ENCODE measurements at regions not wholly inside any gene's neighbourhood (a gene's known extent, or its start where the extent isn't known, plus 50 kb on each side); places are given as distances from the start of the nearest gene placed in this dataset.
"Not testable (repeated sequence)": the region's sequence is repeated elsewhere in the genome, so short reads cannot be mapped to it uniquely, and the experiment has no call there.

DNA sequence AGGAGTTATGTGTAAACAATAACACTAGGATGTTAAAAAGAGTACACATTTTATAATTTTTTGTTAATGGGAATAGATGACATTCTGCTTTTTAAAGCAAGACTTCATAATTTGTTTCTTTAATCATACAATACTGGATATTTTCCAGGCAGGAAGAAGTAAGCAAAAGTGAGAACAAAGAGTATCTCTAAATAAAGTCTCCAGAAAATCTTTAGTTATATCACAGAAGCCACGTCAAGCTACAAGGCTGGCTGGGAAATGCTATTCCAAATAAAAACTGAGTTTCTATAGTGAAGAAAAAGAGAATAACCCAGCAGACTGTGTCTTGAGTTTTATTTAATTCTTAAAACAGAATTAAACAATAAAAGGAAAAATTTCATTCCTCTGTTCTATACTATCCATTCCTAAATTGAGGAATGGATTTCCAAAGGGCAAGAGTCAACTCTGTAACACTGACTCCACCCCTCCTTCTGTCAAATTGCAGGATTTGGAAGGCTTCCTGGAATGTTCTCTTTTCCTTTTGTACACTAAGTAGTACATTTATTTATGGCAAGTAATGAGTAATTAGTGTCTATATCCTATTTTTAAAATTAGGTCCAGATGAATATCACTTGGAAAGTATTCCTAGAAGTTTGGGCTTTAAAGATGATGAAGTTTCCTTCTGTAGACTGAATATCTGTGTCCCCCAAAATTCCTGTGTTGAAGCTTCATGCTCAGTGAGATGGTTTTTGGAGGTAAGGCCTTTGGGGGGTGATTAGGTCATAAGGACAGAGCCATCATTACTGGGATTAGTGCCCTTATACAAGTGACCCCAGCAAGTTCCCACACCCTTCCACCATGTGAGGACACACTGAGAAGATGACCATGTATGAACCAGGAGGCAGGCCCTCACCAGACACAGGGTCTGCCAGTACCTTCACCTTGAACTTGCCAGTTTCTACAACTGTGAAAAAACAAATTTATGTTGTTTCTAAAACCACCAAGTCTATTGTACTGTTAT lies 290.9 kb downstream of the CRPPA start:
- DNase-seq = peak in 1 of 2 experiments; percentile 46

DNA sequence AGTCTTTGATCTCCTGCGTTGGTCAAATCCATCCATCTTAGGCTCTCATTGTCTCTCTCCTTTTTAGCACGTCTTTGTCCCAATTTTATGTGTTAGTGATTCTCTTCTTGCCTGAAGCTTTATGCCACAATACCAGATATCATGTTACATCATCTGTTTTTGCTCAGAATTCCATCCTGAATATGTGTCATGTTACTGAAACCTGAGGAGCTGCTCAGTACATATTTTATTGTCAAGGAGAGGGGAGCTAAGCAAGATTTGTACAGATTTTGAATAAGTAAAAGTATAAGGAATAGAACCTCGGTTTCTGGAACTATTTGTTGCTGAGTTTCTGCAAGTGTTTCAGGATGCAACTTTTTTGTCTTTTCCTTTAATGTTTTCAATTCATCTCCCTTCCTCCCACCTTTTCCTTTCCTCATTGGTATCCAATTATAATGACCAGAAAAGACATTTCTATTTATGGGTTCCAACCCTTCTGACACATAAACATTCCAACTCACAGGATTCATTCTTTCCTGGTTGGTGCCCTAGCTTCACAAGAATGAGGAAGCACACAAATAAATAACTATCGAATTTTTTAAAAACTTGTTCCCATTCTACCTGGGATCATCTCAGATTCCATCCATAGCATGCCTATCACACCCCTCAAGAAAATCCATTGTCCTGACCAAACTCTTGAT lies 291.8 kb downstream of the CRPPA start:
- DNase-seq = peak in 1 of 2 experiments; percentile 15

DNA sequence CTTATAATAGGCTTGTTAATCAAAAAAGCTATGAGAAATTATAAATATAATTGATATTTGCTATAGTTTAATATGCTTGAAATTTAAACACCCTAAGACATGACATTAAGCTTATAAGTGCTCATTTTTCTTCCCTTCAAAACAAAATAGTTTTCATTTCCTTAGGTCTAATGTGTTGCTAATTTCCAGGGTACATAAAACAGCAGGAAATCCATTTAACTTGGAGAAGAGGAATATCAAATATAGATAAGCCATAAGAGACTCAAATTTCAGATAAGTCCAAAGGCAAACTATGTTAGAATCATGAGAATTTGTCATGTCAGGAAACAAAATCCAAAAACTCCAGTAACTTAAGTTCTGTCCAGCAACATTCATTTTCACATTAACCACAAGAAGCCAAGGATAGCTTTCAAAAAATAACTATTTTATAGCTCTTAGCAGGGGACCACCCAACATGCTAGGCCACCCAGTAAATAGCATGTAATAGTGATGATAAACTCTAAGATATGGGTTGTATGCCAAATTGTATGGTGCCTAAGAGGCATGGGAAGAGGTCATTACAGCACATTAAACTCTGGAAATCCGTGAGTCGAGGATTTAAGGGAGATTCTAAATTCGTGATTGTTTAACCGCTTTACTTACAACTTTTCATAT lies 298.1 kb downstream of the CRPPA start:
- DNase-seq = no peak

DNA sequence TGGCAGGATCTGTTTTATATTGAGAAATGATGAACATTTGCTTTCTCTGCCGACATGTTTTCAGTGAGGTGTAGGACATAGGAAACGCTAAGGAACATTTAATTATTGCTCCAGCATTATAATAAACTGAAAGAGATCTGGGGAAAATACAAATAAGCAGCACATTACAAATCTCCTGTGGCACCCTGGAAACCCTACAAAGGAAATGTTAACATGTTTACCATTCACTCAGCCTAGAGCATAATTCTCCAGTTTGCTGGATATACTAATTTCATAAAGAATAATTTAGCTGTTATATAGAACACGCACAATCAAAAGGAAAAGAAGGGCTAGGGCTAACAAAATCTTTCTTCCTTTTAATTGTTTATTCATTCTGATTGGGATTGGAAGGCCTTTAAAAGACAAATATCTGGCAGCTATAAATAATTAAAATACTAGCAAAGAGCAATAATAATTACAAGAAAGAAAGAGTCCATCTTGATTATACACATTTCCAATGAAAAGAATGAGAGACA lies 299.4 kb downstream of the CRPPA start:
- DNase-seq = no peak

DNA sequence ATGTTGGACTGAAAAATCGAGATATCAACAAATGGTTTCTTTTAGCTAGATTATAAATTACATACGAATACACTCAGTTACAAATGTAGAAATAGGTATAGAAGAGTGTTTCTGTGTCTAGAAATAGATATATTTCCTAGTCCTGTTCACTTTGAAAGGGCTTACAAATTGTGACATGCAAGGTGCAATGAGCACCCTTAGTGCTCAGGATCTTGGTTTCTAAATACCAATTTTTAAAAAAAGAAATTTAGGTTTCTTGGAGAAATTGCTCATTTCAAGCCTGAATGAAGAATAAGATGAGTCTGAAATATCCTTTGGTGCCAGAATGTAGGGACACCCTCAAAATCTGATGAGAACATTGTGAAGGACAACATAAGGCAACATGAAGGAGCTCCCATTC lies 306.0 kb downstream of the CRPPA start:
- no peak for DNase-seq

DNA sequence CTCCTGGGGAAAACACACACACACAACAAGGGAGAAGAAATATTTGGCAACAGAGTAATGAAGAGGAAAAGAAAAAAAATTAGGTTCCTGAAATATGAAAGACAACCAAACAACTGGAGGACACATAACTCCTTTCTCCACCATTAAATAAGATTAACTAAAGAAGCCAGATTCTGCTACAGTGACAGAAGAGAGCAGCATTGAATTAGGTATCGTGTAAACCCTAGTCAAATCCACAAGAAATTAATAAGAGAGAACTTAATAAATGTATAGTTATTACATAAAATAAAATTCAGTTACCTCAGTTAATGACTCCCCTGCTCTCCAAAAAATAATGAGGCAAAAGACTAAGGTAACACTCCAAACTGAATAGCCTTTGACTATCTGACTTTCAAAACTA lies 306.7 kb downstream of the CRPPA start:
- DNase-seq = peak in 1 of 2 experiments; percentile 23

DNA sequence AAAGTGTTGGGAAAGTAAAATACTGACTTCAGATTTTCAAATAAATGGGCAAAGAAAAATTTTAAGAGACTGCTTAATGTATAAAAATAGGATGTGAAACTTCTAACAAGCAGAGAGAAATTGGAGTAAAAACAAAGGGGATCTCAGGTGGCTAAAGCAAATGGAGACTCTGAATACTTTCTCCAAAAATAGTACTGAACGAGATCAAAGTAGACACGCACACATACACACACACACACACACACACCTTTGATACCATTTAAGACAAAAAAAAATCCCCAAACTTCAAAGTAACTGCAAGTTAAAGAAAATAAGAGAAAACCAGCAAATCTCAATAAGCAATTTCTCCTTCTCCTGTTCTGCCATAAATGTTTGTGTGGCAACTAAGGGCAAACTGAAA lies 307.3 kb downstream of the CRPPA start:
- DNase-seq = no peak

DNA sequence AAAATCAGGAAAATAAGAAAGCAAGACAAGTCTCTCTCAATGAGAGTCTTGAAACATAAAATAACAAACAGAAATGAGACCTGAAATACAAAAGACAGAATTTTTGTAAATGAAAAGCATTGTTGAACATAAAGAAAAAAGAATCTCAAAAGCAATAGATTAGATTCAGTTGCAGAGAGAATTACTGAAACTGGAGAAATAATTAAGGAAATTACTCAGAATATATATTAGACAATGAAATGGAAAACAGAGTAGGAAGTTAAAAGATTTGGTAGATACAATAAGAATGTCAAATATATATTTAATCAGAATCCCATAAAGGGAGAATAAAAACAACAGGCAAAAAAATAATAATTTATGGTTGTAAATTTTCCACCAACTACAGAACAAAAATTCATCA lies 308.3 kb downstream of the CRPPA start:
- DNase-seq = no peak

DNA sequence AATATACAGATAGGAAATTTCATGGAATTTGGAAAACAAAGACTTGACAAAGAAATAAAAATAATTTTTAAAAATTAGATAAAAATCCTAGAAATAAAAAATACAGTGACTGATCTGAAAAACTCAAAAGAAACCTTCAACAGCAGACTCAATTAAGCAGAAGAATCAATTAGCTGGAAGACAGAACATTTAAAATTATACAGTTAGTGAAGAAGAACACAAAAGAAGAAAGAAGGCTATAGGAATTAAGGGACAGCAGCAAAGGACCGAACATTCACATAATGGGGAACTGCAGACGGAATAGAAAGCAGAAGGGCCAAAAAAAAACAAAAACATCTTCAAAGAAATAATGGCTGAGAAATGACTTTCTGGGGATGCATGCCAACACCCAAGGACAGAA lies 314.5 kb downstream of the CRPPA start:
- no peak for DNase-seq

DNA sequence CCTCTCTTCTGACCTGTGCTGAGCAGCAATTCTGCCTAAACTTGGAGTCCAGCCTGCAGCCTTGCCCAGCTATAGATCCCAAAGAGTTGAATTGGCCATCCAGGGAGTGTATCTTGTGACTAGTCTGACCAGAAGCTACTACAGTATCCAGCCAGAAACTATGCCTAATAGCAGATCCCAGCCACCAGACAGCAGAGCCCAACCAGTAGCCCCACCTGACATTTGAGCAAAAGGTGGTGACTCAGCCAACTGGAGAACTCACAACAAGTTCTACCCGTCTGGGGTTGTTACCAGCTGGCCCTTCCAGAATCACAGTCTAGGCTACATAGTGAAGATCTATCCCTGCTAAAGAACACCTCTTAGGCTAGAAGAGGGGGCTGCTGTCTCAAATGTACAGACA lies 315.0 kb downstream of the CRPPA start:
- no peak for DNase-seq

DNA sequence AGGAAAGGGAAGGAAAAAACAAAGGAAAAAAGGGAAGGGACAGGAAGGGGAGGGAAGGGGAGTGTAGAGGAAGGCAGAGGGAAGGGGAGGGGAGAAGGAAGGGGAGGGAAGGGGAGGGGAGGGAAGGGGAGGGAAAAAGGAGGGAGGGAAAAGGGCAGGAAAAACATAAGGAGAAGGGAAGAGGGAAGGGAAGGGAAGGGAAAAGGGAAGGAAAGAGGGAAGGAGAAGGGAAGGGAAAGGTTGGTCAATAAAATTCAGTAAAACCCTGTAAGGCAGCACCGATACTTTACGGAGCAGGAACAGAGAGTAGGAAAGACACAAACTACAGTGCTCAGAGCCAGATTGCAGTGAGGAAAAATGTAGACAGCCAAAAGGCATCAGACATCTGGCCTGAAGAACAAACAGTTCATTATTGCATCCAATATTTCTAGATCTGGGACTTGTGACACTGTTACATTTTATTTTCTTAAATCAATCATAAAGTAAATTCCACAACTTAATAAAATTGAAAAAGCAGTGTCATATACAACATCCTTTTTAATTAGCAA lies 322.0 kb downstream of the CRPPA start:
- no peak for DNase-seq

DNA sequence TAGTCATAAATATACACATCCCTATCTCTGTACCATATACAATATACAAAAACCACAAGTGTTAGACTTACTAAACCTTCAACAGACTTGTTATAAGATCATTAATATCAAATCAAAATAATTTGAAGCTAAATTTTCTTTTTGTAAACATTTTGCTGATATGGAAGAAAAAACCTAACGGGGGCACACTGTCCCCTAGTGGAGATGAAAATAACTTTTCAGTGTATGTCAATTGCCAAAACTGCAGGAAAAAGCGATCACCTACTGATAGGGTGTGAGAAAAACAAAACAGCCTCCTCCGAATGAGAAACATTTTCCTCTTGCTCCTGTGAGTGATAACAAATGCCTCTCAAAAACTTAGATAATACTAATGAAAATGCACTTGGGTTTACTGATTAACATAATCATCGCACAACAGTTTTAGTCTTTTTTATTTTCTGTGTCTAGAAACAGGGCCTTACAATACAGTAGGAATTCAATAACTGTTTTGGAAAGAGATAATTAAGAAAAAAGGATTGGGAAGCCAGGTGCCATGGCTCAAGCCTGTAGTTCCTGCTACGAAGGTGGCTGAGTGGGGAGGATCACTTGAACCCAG lies 322.7 kb downstream of the CRPPA start:
- DNase-seq = peak in 1 of 2 experiments; percentile 39

DNA sequence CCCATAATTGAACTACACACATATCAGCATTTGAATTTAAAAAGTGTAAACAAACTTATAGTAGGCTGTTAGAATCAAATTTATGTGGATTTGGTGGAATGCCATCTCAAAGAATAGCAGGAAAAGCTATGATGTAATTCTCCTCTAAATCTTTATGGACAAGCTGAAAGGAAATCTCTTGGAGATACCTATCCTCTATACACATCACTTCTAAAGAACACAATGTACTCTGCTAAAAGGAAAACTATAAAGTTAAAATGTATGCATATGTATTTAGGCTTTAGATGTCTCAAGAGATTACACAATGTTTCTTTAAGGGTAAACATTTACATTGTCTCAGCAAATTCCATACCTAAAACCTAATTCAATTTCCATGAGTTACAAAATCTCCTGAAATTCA lies 323.3 kb downstream of the CRPPA start:
- DNase-seq = no peak

DNA sequence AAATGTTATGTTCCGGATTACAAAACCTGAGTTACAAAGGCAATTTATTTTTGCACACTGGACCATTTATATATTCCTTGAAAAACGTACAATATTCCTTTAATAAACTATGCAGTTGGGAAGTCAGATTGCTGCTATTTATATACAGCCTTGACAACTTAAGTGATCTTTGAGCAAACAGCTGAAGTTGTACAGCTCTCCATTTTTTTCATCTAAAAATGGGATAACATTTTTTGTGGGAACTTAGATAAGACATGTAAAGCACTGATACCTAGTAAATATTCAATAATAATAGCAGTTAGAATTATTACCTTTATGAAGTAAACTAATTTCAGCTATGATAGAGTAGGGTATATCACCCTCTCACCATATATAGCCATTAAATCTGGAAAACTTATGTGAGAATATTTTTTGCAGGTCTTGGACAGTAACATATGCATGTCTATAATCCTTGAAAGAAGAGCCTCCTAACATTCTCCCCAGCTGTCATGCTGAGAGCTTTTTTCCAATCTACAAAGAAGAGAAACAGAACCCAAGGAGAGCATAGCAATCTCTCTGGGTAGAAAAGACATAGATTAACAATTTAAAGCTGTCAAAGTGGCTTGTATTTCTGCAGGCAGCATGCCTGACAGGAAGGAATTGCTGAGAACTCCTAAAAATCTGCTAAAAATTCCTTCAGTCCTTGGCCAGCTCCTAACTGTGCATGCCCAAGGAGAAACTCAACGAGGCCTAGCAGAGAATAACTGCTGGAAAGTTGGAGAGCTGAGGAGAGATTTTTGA lies 326.0 kb downstream of the CRPPA start:
- no peak for DNase-seq

DNA sequence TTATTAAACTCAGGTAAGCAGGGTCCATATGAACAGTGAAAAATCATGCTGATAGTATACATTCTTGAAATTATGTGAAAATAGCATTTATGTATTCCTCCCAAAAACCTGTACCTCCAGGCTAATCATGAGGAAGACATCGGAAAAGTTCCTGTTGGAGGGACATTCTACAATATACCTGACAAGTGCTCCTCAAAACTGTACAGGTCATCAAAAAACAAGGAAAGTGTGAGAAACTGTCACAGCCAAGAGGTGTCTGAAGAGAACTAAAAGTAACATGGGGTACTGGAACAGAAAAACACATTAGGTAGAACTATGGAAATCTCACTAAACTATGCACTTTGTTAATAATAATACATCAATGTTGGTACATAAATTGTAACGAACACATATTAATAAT lies 326.7 kb downstream of the CRPPA start:
- no peak for DNase-seq

DNA sequence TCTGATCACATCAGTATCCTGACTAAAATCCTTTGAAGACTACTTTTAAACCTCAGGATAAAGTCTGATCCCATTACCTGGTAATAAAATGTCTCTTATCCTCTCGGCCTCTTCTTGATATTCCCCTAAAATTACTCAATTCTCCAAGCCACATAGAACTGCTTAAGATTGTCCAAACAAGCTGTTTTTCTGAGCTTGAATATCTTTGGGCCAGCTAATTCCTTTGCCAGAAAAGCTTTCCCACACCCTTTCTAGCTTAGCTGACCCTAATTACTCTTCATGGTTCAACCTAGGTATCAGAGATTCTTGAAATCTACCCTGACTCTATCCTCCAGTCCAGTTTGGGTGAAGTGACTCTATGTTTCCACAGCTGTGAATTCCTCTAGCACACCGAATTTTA lies 328.6 kb downstream of the CRPPA start:
- DNase-seq = no peak

DNA sequence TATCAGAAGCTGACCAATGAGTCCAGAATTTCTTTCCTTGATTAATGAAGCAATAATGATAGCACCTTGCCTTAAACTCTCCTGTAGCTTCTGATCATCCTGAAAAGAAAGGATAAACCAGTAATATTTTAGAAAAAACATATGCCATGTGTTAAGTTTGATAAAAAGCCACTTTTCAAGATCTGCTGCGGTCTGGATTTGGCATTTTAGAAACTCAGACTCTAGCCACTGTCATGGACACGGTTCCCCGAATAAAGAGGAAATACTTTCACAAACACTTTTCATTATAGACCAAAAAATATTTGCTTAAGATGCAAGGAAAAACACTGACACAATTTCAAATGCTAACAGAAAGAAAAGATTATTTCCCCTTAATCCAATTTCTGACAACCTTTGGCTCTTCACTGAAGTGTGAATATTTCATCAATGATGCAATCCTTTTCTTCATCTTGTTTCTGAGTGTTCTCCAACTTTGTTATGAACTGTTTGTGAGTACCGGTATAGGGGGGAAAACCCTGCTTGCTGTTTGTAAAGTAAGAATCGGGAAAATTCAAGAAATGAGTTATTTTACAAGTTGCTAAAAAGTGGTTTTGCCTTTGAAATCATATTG lies 329.5 kb downstream of the CRPPA start:
- DNase-seq = no peak

DNA sequence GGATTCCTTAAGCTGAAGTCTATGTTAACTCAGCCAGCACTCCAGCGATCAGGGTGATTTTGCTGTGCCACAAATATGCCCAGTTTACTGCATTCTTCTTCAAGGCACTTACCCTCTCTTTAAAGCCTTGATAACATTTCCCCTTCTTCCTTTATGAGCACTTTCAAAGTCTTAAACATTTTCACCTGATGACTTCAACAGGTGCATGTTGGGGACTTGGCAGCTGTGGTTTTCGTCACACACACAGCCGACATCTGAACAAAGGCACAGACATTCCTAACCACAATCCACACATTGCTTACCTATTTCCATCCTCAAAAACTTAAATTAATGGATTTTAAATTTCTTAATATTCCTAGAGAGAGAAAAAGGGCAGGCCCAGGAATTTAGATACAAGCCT lies 331.5 kb downstream of the CRPPA start:
- DNase-seq = no peak

DNA sequence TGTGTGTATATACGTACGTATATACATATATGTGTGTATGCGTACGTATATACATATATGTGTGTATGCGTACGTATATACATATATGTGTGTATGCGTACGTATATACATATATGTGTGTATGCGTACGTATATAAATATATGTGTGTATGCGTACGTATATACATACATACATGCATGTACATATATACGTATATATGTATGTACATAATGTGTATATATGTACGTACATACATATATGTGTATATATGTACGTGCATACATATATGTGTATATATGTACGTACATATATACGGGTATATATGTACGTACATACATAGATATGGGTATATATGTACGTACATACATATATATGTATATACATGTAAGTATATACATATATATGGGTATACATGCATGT lies 332.1 kb downstream of the CRPPA start:
- DNase-seq = no peak

DNA sequence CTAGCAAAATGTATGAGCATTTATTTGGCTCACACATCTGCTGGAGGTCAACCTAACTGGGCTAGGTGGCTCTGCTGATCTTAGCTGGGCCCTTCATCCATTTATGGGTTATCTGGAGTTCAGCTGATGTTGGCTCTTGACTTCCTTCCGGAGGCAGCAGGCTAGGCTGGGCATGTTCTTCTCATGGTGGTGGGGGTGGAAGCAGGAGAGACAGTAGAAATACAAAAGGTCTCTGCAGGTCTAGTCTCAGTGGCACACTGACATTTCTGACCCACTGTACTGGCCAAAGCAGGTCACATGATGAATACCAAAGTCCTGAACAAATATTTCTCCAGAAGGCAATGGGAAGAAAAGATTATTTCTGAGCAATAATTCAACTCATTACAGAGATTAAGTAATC lies 334.6 kb downstream of the CRPPA start:
- no peak for DNase-seq

DNA sequence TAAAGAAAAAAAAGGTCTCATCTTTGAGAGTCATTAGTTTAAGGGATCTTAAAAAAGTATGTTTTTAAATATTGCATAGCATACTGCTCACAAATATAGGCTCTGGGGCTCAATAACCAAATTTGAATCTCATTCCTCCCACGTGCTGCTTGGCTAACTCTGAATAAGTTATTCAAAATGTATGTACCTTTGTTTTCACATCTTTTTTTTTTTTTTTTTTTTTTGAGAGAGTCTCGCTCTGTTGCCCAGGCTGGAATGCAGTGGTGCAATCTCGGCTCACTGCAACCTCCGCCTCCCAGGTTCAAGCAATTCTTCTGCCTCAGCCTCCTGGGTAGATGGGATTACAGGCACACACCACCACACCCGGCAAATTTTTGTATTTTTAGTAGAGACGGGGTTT lies 335.6 kb downstream of the CRPPA start:
- DNase-seq = not testable (repeated sequence)

Measured in NCI-H446 (cell line).